OCI-LY7 (cell line): ENCODE measurements at regions not wholly inside any gene's neighbourhood (a gene's known extent, or its start where the extent isn't known, plus 50 kb on each side); places are given as distances from the start of the nearest gene placed in this dataset.

ENCODE experiments used
- EZH2phosphoT487 ChIP-seq: fragments of 200-600 bp; sonication (generic); IDR thresholded peaks from 2 replicates; pipeline ENCODE4 v1.6.1; 2018; ENCODE audit warnings: low read depth, borderline replicate concordance, mild to moderate bottlenecking, mixed run types, antibody characterized with exemption, low read length, moderate library complexity, mixed read lengths
- TF ChIP-seq, protein P1 (sequence below): fragments of 200-600 bp; sonication (generic); conservative IDR thresholded peaks from 2 replicates; pipeline ENCODE4 v1.5.1; 2014; ENCODE audit warnings: mild to moderate bottlenecking, antibody characterized with exemption, low read length, moderate library complexity, mixed read lengths

- TF ChIP-seq, protein P1, sequence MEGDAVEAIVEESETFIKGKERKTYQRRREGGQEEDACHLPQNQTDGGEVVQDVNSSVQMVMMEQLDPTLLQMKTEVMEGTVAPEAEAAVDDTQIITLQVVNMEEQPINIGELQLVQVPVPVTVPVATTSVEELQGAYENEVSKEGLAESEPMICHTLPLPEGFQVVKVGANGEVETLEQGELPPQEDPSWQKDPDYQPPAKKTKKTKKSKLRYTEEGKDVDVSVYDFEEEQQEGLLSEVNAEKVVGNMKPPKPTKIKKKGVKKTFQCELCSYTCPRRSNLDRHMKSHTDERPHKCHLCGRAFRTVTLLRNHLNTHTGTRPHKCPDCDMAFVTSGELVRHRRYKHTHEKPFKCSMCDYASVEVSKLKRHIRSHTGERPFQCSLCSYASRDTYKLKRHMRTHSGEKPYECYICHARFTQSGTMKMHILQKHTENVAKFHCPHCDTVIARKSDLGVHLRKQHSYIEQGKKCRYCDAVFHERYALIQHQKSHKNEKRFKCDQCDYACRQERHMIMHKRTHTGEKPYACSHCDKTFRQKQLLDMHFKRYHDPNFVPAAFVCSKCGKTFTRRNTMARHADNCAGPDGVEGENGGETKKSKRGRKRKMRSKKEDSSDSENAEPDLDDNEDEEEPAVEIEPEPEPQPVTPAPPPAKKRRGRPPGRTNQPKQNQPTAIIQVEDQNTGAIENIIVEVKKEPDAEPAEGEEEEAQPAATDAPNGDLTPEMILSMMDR, result no peak
- TF ChIP-seq EZH2phosphoT487, result no peak
Observed at GRCh38 chr12:118536306-118536906, 160.1 kb downstream of the SUDS3 start.
